Gastroesophageal sphincter (tissue), 4 donors: ENCODE measurements at regions not wholly inside any gene's neighbourhood (a gene's known extent, or its start where the extent isn't known, plus 50 kb on each side); places are given as distances from the start of the nearest gene placed in this dataset.

Experiments used
- ATAC-seq: fragments of 150-250 bp; one replicate; pipeline ENCODE4 v1.9.1; 2016; ENCODE audit warnings: mild to moderate bottlenecking, moderate library complexity
- H3K27ac ChIP-seq, 4 donors: fragments of 200-600 bp; sonication (generic) in 3 of 4; 1 replicate in 3 of 4; 2 replicates in 1 of 4; pipeline ENCODE4 v1.5.1; 2016 to 2019
- H3K27me3 ChIP-seq: fragments of 200-600 bp; sonication (generic); one replicate; pipeline ENCODE4 v1.5.1; 2019
- H3K36me3 ChIP-seq, 2 donors: fragments of 200-600 bp; sonication (generic); one replicate each; pipeline ENCODE4 v1.5.1; 2019; ENCODE audit warnings: control low read depth in 1 of 2
- H3K4me1 ChIP-seq, 3 donors: fragments of 200-600 bp; sonication (generic); 1 replicate in 2 of 3; 2 replicates in 1 of 3; pipeline ENCODE4 v1.5.1; 2016 to 2019; ENCODE audit warnings: control low read depth in 2 of 3
- H3K4me3 ChIP-seq, 2 donors: fragments of 200-600 bp; sonication (generic); one replicate each; pipeline ENCODE4 v1.5.1; 2019; ENCODE audit warnings: mild to moderate bottlenecking in 1 of 2, moderate library complexity in 1 of 2
- H3K9me3 ChIP-seq, 3 donors: fragments of 200-600 bp; sonication (generic); one replicate each; pipeline ENCODE4 v1.5.1; 2017 to 2019; ENCODE audit warnings: control low read depth in 2 of 3
- EP300 ChIP-seq: sonication (generic); formaldehyde crosslinking; IDR thresholded peaks from one replicate; pipeline ENCODE4 v1.6.1; 2017; ENCODE audit warnings: antibody characterized with exemption, mild to moderate bottlenecking
- POLR2A ChIP-seq, 2 donors: fragments of 450-650 bp; IDR thresholded peaks; one replicate each; pipeline ENCODE4 v1.6.1; 2017; ENCODE audit warnings: antibody characterized with exemption in 2 of 2, mild to moderate bottlenecking in 2 of 2, moderate library complexity in 1 of 2
- POLR2AphosphoS5 ChIP-seq: sonication (generic); formaldehyde crosslinking; IDR thresholded peaks from one replicate; pipeline ENCODE4 v1.6.1; 2017; ENCODE audit warnings: antibody characterized with exemption
- WGBS, 2 donors: methylation state at CpG; one replicate each; pipeline ENCODE4 v1.1.5; 2018; ENCODE audit warnings: low coverage in 1 of 2; 5-methylcytosine and 5-hydroxymethylcytosine counted together
- TF ChIP-seq, protein P1 (sequence below), 4 experiments: fragments of 200-600 bp in 2 of 4; fragments of 450-650 bp in 2 of 4; sonication (generic) in 1 of 4; IDR thresholded peaks; one replicate each; pipeline ENCODE4 v1.5.1; 2017 to 2019; ENCODE audit warnings: antibody characterized with exemption in 4 of 4, mild to moderate bottlenecking in 2 of 4, moderate library complexity in 2 of 4

DNA sequence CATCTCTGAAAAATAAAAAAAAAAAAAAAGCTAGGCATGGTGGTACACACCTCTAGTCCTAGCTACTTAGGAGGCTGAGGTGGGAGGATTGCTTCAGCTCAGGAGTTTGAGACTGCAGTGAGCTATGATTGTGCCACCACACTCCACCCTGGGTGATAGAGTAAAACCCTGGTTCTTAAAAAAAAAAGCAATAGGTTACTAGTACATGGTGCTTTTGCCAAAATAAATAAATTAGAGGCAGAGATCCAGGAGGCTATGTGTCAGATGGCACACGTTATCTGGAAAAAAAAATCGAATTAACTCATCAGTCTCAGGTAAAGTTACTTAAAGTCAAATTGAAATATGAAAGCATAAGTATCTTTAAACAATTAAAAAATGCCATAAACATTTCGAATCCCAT lies 94.3 kb downstream of the VCX3A start:
- 49 to 53% methylated on average over 3 of the region's 3 CpGs for WGBS, 2 donors
- H3K27me3 ChIP-seq = no peaks in the 10 kb centered on the region
- H3K9me3 ChIP-seq = no peaks in the 10 kb centered on the region
- no peaks in the 10 kb centered on the region for H3K36me3 ChIP-seq
- no peaks in the 10 kb centered on the region for H3K4me1 ChIP-seq
- TF ChIP-seq EP300 = no peak
- TF ChIP-seq, protein P1, sequence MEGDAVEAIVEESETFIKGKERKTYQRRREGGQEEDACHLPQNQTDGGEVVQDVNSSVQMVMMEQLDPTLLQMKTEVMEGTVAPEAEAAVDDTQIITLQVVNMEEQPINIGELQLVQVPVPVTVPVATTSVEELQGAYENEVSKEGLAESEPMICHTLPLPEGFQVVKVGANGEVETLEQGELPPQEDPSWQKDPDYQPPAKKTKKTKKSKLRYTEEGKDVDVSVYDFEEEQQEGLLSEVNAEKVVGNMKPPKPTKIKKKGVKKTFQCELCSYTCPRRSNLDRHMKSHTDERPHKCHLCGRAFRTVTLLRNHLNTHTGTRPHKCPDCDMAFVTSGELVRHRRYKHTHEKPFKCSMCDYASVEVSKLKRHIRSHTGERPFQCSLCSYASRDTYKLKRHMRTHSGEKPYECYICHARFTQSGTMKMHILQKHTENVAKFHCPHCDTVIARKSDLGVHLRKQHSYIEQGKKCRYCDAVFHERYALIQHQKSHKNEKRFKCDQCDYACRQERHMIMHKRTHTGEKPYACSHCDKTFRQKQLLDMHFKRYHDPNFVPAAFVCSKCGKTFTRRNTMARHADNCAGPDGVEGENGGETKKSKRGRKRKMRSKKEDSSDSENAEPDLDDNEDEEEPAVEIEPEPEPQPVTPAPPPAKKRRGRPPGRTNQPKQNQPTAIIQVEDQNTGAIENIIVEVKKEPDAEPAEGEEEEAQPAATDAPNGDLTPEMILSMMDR (IDR thresholded peaks at IDR 0.05) = no peak
- TF ChIP-seq POLR2AphosphoS5 = no peak
- no peak for TF ChIP-seq POLR2A (IDR thresholded peaks at IDR 0.05)
- no peak overlapping the region for H3K27ac ChIP-seq
- no peak overlapping the region for H3K4me3 ChIP-seq
- no peak for ATAC-seq

DNA sequence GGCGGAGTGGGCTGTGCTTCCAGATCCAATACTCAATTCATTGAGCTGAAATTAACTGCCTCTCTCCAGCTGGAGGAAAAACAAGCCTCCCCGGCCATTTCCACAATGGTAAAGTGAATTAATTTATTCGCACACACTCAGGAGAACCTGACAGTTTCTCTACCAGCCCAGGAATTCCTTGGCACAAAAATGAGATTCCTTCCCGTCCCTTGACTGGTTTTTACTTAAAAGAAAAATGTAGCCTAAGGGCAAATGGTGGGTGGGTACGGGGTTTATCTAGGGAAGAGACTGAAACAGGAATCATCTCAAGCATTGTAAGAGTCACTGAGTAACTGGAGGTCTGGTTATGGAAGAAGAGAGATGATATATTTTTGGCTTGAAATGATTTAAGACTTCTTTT lies 102.7 kb downstream of the VCX3A start:
- WGBS, 2 donors = 62% methylated on average over 4 of the region's 5 CpGs; no CpG with 5 or more reads in 1 of the 2 donors
- H3K9me3 ChIP-seq = no peaks in the 10 kb centered on the region

DNA sequence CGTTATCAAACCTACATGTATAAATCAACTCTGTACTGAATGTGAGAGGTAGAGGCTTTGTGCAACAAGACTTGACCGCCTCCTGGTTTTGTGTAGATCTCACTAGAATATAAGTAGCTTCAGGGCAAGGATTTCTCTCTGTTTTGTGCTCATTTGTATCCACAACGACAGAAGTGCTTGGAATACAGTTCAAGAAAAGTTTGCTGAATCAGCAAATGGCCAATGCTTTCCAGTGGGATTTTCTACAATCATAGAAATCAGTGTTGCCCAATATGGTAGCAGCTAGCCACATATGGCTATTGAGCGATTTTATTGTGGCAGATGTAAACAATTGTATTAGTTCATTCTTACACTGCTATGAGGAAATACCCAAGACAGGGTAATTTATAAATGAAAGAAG lies 127.4 kb downstream of the VCX3A start:
- WGBS, 2 donors = 75 to 77% methylated on average over 4 of the region's 4 CpGs
- H3K4me3 ChIP-seq = no peak overlapping the region

More for the DNA sequence above, 102.7 kb downstream of the VCX3A start:
- H3K27me3 ChIP-seq = no peaks in the 10 kb centered on the region
- no peak for ATAC-seq
- H3K4me1 ChIP-seq = no peaks in the 10 kb centered on the region
- H3K4me3 ChIP-seq = no peak overlapping the region
- H3K36me3 ChIP-seq = no peaks in the 10 kb centered on the region
- no peak for TF ChIP-seq EP300
- TF ChIP-seq POLR2A (IDR thresholded peaks at IDR 0.05) = no peak
- TF ChIP-seq POLR2AphosphoS5 = no peak
- no peak overlapping the region for H3K27ac ChIP-seq

DNA sequence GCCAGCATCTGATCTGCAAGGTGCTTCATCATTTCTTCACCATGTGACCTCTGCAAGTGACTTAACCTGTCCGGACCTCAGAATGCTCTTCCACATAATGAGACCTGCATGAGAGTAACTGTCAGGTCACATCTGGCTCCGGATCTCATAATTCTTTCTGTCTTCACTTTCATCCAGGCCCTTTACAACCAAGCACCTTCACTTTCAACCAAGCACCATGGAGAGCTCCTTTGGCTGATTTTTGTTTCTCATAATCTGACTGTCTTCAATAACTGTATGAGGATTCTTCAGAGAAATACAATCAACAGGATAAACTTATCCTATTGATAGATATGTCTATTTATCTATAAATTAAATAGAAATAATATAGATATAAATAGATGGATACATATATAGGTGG lies 148.1 kb downstream of the VCX3A start:
- Histone ChIP-seq H3K27me3 (no peaks in the 10 kb centered on the region), H3K36me3 (no peaks in the 10 kb centered on the region), H3K9me3 (no peaks in the 10 kb centered on the region), H3K27ac (no peak overlapping the region), H3K4me1 (no peaks in the 10 kb centered on the region), H3K4me3 (no peak overlapping the region)
- TF ChIP-seq, protein P1 (IDR thresholded peaks at IDR 0.05) = no peak
- TF ChIP-seq EP300 (no peak), POLR2A (IDR thresholded peaks at IDR 0.05) (no peak), POLR2AphosphoS5 (no peak)
- no peak for ATAC-seq
- WGBS, 2 donors = 75 to 100% methylated on average over 1 to 2 of the region's 2 CpGs

More for the DNA sequence above, 127.4 kb downstream of the VCX3A start:
- Histone ChIP-seq H3K9me3 (no peaks in the 10 kb centered on the region), H3K4me1 (no peaks in the 10 kb centered on the region), H3K27ac (no peak overlapping the region), H3K36me3 (no peaks in the 10 kb centered on the region), H3K27me3 (no peaks in the 10 kb centered on the region)
- no peak for TF ChIP-seq POLR2A (IDR thresholded peaks at IDR 0.05)
- no peak for TF ChIP-seq POLR2AphosphoS5
- TF ChIP-seq, protein P1 (IDR thresholded peaks at IDR 0.05) = no peak
- TF ChIP-seq EP300 = no peak
- ATAC-seq = no peak

DNA sequence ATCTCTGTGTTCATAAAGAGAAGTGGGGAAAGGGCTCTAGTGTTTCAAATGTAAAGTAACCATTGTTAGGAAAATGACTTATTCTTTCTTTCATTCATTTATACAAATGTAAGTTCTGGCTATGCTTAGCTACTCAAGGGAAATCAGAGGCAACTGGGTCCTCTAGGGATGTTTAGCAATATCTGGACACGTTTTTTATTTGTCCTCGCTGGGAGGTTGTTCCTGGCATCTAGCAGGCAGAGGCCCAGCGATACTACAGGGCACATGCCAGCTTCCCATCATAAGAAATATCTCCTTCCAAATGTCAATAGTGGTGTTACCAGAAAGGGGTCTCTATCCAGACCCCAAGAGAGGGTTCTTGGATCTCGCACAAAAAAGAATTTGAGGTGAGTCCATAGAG lies 150.0 kb downstream of the VCX3A start:
- Histone ChIP-seq H3K9me3 (no peaks in the 10 kb centered on the region), H3K36me3 (no peaks in the 10 kb centered on the region), H3K4me3 (no peak overlapping the region), H3K27ac (no peak overlapping the region), H3K27me3 (no peaks in the 10 kb centered on the region), H3K4me1 (no peaks in the 10 kb centered on the region)
- no peak for TF ChIP-seq EP300
- 44 to 57% methylated on average over 1 to 3 of the region's 4 CpGs for WGBS, 2 donors
- no peak for ATAC-seq

DNA sequence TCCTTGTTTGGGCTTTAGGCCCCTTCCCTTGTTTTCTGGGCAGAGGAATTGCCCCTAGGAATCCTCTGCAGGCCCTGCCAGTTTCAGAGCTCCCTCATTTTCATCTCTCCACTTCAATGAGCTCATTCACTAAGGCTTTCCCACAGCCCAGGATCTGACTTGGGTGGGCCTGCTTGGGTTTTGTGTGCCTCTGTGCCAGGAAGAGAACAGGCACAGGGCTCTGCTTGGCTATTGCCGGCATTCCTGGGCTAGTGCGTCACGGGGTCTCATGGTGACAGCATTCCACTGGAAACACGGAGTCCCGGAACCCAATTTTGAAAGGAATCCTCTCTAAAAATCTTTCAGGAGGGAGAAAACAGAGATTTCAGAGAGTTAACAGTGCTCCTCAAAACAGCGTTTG lies 150.5 kb downstream of the VCX3A start:
- peak; percentile 49 for ATAC-seq
- H3K4me1 ChIP-seq = no peaks in the 10 kb centered on the region
- no peak overlapping the region for H3K27ac ChIP-seq
- no peaks in the 10 kb centered on the region for H3K9me3 ChIP-seq
- H3K27me3 ChIP-seq = no peaks in the 10 kb centered on the region
- H3K4me3 ChIP-seq = no peak overlapping the region
- TF ChIP-seq POLR2A (IDR thresholded peaks at IDR 0.05) (no peak), POLR2AphosphoS5 (no peak), EP300 (no peak)
- TF ChIP-seq, protein P1 (IDR thresholded peaks at IDR 0.05) = no peak
- H3K36me3 ChIP-seq = no peaks in the 10 kb centered on the region
- no CpG with 5 or more reads among the region's 6 CpGs for WGBS, 2 donors
